ENCODE measurements at regions not wholly inside any gene's neighbourhood (a gene's known extent, or its start where the extent isn't known, plus 50 kb on each side); places are given as distances from the start of the nearest gene placed in this dataset.

- Histone ChIP-seq H3K4me2 (ENCODE audit: low read length) (no peak overlapping the region), H3K9me3 (ENCODE audit: control insufficient read depth in 1 of 2, insufficient read depth in 1 of 2, low read depth in 1 of 2, low read length in 2 of 2) (no peaks in the 10 kb centered on the region), H2AFZ (ENCODE audit: low read depth, low read length, poor library complexity, severe bottlenecking) (no peak overlapping the region), H3K4me3 (replicated peaks in 1 of 2; ENCODE audit: low read depth in 1 of 2, low read length in 2 of 2) (no peak overlapping the region), H3K4me1 (ENCODE audit: control insufficient read depth in 1 of 2, insufficient read depth in 2 of 2, low read length in 2 of 2) (no peaks in the 10 kb centered on the region), H3K9ac (ENCODE audit: low read length) (no peak overlapping the region), H3K27ac (ENCODE audit: low read depth, low read length) (no peak overlapping the region), H3K36me3 (ENCODE audit: control insufficient read depth in 1 of 2, insufficient read depth in 2 of 2, low read length in 2 of 2) (no peaks in the 10 kb centered on the region), H3K79me2 (ENCODE audit: insufficient read depth, low read length) (no peaks in the 10 kb centered on the region), H4K20me1 (ENCODE audit: insufficient read depth) (no peaks in the 10 kb centered on the region), H3K9me2 (ENCODE audit: insufficient read depth) (no peaks in the 10 kb centered on the region), H3K27me3 (ENCODE audit: insufficient read depth, low read length) (no peaks in the 10 kb centered on the region)
- POLR2A ChIA-PET, result no interaction called here
- RAD21 ChIA-PET (ENCODE audit: low non-redundant PET in 1 of 2, low total read pairs in 2 of 2, uncharacterized antibody in 2 of 2, unreplicated experiment in 2 of 2), result no interaction called here
- ATAC-seq, result no peak
- CTCF ChIA-PET, result no interaction called here
- intact Hi-C loops (cut with micrococcal nuclease), result no loop called here
- no peak for DNase-seq (ENCODE audit: low read depth, low spot score)
- TF ChIP-seq EZH2phosphoT487 (IDR thresholded peaks at IDR 0.05; ENCODE audit: borderline replicate concordance), result no peak
- TF ChIP-seq RAD21 (IDR thresholded peaks at IDR 0.05; ENCODE audit: low read depth), result no peak
- TF ChIP-seq SP1 (IDR thresholded peaks at IDR 0.05; ENCODE audit: low read depth), result no peak
- no peak for TF ChIP-seq ZBTB33 (IDR thresholded peaks at IDR 0.05; ENCODE audit: extremely low read depth, insufficient replicate concordance, low read length)
- TF ChIP-seq CEBPB (IDR thresholded peaks at IDR 0.05; ENCODE audit: low read depth), result no peak
- TF ChIP-seq EGR1 (IDR thresholded peaks at IDR 0.05; ENCODE audit: low read depth), result no peak
- TF ChIP-seq ZFX (IDR thresholded peaks at IDR 0.05), result no peak
- no peak for TF ChIP-seq YY1 (IDR thresholded peaks at IDR 0.05; ENCODE audit: extremely low read depth, insufficient replicate concordance, low read depth, low read length)
- TF ChIP-seq SIN3A (IDR thresholded peaks at IDR 0.05; ENCODE audit: low read depth), result no peak
- no peak for TF ChIP-seq POLR2A (IDR thresholded peaks at IDR 0.05; ENCODE audit: borderline replicate concordance, extremely low read depth, insufficient read depth, insufficient read length)
- TF ChIP-seq ATF3 (IDR thresholded peaks at IDR 0.05), result no peak
- no TSS peak for BruUV-seq (replicated peaks)
These were observed 408.3 kb downstream of the PDHA2 start for GRCh38 chr4:96248225-96248624.
